HG03196 (cell line): ENCODE measurements at regions not wholly inside any gene's neighbourhood (a gene's known extent, or its start where the extent isn't known, plus 50 kb on each side); places are given as distances from the start of the nearest gene placed in this dataset.
"Not testable (repeated sequence)": the region's sequence is repeated elsewhere in the genome, so short reads cannot be mapped to it uniquely, and the experiment has no call there.

Source experiments
- ATAC-seq: cut with Tn5 transposase; IDR thresholded peaks from one replicate; pipeline ENCODE4 v1.9.1; 2021; ENCODE audit not compliant: unreplicated experiment

DNA sequence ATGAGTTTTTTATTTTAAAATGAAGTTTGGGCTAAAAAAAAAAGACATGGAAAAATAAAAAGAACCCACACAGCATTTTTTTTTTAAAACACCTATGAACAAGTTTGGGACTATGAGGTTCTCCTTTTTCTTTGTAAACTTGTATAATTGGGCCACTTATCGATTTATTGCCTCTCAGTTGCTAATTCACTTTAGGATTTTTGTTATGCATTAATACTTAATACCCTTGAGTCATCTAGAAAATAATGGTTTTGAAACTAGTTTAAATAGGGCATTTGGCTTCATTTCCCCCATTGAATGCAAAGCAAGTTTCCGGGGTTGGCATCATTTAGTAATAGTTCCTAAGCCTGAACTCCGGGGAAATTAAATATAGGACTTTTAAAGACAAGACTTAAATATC is 312.8 kb upstream of the RGS6 start:
- no peak for ATAC-seq

DNA sequence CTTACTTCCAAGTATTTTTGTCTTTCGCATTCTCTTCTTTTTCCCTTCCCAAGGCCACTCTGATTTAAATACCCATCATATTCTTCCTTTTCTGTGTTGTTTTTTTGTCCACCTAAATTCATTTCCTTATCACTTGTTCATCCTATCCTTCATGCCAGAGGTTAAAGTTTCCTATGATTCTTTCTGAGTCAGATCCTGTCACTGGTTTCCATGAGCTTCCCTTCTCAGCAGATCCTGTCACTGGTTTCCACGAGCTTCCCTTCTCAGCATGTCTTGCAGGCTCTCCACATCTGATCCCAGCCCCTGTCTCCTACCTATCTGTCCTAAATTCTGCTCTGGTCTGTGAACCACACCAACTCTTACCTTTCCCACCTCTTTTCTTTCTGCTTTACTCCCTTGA is 311.8 kb upstream of the RGS6 start:
- no peak for ATAC-seq

DNA sequence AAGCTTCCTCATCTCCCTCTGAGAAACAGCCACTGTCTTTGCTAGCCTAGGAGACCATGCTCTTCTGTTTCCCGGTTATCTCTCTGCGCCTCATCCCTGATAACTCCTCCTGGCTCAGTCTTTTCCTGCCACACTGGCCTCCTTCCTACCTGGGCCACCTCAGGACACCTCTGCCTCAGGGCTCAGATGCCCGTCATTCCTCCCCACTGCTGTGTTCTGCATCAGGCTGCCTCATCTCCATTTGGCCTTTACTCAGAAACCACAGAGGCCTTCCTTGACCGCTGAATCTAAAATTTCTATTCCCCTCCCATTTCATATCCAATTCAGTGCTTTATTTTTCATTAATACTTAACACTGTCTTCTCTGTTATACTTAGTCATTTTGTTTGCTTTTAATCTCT is 311.0 kb upstream of the RGS6 start:
- ATAC-seq: no peak

DNA sequence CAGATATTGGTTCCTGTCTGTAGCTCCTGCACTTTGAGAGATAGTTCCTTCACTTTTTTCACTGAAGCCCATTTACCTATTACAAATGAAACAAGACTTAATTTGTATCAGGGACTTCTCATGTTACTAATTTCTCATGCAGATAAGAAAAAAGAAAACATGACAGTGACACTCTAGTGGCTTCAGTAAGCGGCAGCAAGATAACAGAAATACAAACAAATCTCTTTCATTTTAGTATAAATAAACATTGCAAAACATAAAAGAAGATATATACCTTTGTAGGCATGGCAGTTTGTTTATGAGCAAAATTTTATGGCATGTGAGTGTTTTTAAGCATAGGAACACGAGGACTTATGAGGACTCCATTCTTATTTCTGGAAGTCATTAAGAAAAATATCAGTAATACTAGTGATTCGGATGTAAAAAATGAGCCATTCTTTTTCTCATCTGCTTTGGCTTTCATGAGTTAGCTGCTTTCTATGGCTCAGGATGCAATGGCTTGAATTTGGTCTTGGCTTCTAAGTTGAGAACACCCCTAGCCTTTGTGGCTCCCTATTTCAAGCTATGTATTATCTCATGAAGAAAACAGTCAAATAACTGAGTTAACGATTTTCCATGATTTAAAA is 310.1 kb upstream of the RGS6 start:
- ATAC-seq: no peak

DNA sequence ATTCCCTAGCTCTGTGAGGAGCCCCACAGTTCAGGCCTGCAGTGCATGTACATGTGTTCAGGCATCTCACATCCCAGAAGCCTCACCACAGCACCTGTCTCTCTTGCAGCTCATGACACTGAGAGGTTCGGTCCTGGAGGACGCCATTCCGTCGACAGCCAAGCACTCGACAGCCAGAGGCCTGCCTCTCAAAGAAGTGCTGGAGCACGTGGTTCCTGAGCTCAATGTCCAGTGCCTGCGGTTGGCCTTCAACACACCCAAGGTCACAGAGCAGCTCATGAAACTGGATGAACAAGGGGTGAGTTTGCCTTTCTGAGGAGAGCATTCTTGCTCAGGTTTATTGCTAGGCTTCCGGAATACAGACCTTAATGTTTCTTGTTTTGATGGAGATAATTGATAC is 308.3 kb upstream of the RGS6 start:
- no peak for ATAC-seq

DNA sequence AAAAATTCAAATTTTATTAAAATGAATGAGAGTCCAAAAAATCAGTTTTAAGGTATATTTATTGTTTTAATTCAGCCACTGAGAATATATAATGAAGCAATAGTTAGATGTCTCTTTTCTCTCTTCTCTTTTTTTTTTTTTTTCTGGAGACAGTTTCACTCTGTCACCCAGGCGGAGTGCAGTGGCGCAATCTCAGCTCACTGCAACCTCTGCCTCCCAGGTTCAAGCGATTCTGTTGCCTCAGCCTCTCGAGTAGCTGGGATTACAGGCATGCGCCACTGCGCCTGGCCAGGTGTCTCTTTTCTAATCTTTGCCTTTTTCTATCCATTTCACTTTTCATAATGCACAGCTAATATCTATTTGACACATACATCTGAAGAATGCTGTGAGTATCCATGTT is 307.1 kb upstream of the RGS6 start:
- no peak for ATAC-seq

DNA sequence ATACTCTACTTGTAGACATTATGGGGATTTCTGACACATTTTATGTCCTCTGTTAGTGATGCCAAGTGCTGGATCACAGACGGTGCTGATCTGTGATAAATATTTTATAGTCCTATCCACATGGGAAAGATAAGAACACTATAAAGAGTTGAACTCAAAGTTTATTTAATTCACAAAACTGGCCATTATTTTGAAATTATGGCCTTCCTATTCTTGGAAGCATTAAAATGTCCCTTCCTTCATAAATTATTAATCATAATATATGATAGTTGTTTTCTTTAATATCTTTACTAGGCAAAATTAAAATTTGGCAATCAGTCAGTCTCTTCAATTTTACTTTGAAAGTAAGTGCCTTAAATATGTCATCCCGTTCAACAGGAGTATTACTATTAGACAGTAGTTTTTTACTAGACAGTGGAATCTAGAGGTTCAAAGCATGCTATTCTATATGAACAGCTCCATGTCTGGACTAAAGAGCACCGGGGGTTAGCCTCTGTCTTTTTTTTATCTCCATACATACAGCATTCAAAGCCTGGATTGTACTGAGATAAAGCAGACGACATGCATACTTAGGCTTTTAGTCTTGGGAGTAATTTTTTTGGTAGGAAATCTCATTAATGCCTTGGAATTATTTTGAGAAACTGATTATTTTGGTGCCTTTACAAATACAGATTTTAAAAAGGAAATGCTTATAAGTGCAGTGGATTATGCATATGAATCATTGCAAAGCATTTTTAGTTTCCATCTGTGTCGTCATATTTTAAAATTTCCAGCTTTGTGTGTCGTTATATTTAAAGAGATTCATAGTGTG is 306.1 kb upstream of the RGS6 start:
- no peak for ATAC-seq

DNA sequence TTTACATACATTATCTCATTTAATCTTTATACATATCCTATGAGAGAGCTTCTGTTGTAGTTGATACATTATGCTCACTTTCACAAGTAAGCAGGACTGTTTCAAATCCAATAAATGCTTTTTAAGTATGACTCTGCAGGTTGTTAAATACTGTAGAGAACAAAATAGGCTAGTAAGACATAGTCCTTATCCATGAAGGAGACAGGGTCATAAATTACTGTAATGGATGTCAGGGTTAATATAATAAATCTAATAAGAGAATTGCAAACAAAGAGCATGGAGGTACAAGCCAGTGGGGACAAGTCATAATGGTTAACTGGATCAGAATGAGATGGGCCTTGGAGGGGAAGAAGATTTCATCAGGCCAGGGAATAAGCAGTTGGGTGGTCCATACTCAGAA is 303.8 kb upstream of the RGS6 start:
- no peak for ATAC-seq

DNA sequence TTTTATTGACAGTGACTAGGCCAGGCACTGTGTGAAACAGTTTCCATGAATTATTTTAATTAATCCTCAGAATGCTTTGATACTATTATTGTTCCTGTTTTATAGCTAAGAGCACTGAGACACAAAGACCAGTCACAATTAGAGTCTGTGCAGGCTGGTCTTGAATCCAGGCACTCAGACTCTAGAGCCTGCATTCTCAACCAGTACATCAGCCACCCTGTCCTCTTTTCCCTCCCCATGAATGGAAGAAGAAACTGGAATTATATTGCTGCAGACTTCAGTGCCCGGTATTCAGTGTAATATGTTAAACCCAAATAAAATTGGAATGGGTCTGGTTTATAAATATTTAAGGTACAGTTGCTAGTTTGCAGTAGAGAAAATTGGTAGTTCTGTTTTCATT is 303.0 kb upstream of the RGS6 start:
- ATAC-seq: no peak

DNA sequence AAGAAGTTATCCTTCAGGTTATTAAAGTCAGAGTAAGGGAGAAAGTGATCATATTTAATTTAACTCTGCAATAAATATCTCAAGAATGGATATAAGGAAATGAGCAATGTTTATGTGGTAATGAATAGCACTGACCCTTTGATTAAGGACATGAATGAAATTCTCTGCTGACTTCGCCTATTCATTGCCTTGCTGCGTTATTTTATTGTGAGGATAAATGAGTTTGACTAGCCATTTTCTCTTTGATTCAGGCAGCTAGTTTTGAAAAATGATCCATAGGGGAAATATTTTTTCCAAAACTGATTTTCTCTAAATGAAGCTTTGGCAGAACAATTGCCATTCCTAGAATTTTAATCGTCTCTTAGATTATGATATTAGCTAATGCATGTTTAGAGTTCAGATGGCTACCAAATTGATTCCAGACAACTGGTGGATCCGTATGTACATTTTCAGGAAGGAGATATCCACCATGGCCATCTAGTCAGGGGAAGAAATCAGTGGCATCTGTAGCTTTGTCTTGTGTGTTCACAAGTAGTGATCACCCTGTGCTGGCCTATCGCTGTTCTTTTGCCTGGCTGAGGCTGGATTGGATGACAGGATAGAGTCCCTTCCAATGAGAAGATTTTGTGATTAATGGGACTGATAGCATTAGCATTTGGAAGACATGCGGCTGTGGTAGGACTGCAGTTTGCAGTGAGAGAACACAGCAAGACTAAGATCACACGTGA is 302.3 kb upstream of the RGS6 start:
- no peak for ATAC-seq

DNA sequence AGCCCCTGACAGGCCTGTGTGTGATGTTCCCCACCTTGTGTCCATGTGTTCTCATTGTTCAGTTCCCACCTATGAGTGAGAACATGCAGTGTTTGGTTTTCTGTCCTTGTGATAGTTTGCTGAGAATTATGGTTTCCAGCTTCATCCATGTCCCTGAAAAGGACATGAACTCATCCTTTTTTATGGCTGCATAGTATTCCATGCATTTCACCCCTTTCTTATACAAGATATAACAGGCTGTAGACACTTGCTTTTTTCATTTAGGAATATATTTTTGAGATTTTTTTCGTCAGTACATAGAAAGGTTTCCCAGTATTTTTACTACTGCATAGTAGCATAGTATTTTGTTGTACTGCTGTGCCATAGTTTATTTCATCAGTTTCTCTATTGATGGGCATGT is 301.2 kb upstream of the RGS6 start:
- ATAC-seq: not testable (repeated sequence)

DNA sequence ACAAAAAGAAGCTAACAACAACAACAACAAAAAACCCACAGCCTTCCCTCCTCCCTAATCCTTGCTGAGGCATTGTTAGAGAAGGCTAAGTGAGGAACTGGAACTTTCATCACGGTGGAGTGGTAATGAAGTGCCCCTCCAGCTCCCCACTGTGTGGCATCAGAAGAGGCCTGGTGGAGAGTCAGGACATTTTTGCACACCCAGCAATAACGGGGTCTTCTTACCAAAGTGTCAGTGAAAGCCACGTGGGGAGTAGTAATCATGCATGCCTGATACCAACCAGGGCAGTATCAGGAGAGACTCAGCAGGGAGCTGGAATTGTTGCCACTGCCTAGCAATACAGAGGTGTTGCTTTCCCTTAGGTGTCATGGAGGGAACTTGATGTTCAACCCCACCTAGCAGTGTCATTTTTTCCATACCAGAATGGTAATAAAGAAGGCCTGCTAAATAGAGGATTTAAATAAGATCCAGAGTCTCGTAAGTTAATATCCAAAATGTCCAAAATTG is 299.7 kb upstream of the RGS6 start:
- no peak for ATAC-seq

DNA sequence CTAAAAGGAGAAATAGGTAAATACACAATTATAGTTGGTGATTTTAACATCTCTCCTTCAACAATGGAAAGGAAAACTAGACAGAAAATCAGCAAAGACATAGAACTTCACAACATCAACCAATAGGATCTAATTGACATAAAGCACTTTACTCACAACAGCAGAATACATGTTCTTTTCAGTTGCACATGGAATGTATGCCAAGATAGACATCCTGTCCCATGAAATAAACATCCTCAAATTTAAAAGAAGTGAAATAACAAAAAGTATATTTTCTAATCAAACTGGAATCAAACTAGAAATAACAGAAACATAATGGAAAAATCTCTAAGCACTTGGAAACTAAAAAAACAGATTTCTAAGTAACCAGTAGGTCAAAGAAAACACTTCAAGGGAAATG is 296.2 kb upstream of the RGS6 start:
- no peak for ATAC-seq

DNA sequence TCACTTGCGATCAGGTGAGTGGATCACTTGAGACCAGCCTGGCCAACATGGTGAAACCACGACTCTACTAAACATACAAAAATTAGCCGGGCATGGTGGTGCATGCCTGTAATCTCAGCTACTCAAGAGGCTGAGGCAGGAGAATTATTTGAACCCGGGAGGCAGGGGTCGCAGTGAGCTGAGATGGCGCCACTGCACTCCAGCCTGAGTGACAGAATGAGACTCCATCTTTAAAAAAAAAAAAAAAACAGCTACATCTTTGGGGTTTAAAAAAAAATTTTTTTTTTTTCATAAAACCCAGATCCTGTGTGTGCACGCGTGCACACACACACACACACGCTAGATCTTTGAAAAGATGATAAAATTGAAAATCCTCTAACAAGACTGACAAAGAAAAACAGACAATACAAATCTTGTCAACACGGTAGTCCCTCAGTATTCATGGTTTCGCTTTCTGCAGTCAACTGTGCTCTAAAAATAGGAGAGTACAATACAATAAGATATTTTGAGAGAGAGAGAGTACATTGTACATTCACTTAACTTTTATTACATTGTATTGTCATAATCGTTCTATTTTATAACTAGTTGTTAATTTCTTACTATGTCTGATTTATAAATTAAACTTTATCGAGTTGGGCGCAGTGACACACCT is 295.3 kb upstream of the RGS6 start:
- no peak for ATAC-seq

DNA sequence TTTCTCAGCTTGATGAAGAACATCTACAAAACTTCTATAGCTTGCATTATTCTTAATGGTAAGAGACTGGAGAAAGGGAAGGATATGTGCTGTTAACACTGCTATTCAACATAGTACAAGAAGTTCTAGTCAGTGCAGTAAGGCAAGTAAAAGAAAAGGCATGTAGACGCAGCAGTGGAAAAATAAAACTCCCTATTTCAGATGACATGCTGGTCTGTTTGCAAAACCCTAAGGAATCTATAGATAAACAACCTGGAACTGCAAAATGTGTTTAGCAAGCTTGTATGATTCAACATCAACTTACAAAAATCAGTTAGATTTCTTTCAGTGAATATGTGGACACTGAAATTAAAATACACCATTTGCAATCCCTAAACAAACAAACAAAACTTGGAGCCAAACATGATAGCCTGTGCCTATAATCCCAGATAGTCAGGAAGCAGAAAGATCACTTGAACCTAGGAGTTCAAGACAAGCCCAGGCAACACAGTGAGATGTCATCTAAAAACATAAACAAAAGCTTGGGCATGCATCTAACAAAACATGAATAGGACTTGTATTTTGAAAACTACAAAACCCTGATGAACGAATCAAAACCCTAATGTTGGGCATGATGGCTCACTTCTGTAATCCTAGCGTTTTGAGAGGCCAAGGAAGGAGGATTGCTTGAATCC is 293.6 kb upstream of the RGS6 start:
- no peak for ATAC-seq

DNA sequence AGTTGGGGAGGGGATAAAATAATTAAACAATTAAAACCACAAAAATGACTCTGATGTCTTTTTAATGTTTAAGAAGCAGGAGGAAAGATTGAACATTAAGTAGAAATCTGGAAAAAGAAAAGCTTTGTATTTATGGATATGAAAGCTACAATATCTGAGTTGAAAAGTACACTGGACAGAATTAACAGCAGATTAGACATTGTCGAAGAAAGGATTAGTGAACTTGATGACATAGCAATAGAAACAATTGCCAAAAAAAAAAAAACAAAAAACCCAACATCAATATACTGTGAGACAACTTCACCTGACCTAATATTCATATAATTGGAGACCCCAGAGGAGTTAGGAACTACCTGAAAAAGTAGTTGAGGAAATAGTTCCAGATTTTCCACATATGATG is 289.5 kb upstream of the RGS6 start:
- no peak for ATAC-seq

DNA sequence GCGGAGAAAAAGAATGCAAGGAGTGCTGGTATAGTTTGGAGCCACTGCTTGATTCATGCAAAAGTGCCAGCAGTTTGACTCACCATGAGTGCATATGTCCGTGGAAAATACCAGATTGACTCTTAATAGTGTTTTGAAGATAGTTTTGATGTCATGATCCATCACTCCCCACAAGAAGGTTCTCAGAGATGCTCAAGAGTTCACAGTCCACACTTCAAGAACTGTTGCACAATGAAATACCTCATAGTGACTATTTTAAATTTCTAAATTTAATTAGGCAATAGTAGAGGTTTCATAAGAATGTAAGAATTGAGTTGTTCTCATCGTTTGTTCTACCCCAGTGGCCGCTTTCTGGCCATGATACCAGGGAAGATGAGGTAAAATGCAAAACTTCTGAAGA is 286.6 kb upstream of the RGS6 start:
- ATAC-seq: no peak

DNA sequence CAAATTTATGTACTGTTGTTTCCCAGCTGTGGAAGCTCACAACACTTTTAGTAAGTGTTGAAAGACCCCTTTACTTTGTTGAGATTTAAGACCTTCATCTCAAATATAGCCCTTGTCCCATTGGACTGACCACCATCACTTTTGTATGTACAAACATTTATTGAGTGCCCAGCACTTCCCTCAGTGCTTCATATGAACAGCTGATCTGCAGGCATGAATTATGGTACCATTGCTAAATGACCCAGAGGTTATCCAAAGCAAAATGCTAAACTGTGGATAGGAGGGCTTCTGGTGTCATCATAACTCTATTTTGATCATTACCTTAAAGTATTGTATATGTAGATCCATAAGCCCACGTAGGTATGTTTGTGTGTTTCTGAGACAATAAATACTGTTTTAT is 285.7 kb upstream of the RGS6 start:
- no peak for ATAC-seq

DNA sequence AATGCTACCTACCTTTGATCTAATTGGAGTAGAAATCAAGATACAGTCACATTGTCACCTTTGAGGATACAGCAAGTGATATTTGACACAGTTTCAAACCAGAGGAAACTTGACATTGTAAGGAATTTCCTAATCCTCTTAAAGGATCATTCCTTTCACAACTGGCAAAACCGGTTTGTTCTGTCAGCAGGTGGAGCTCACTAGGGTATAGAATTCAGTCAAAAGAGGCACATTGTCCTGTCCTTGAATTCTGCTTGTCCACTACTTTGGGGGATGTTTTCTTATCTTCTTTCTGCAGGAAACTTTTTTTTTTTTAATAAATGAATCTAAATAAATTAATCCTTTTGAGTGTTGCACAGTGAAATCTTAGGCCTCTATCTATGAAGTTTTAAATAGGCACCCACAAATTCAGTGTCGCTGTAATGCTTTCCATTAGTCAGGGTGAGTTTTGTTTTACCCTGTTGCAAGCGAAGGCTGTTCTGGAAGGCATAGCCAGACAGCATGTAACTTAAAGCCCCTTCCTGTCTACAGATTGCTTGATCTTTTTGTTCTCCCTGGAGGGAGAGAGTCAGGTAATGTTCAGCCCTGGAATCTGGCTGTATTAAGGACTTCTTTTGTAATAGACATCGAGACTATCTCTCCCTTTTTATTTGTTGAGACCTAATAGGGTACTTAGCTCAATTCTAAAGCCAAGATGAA is 285.0 kb upstream of the RGS6 start:
- no peak for ATAC-seq

DNA sequence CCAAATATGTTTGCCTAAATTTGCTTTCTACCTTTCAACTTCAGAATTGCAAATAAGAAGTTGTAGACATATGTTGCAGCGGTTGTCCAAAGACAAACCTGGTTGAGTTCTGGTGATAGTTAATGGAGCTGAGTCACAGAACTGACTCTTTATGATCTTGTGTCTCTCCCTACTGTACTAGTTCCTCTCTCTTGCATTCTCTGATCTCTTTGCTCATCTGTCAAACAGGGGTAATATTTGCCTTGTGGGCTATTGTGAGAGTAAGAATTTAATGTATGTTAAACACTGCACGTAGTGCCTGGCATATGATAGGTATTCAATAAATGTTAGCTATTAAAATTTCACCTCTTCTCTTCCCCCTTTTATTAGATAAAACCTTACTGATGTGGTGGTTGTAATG is 283.5 kb upstream of the RGS6 start:
- ATAC-seq: no peak
